H1 (cell line): ENCODE measurements at regions not wholly inside any gene's neighbourhood (a gene's known extent, or its start where the extent isn't known, plus 50 kb on each side); places are given as distances from the start of the nearest gene placed in this dataset.

Experiments
- CTCF ChIA-PET: fragments of 300-600 bp; sonication (Branson Sonifier 250); formaldehyde crosslinking; loops from one replicate; lab custom pipeline; 2021; ENCODE audit not compliant: partially characterized antibody; lab: Charles Lee
- POLR2A ChIA-PET: fragments of 300-600 bp; sonication (Branson Sonifier 250); formaldehyde crosslinking; loops from one replicate; lab custom pipeline; 2021; ENCODE audit warnings: inconsistent platforms; ENCODE audit not compliant: partially characterized antibody; lab: Charles Lee
- DNase-seq, 2 experiments: peaks; one replicate each; pipeline versions ENCODE4 v3.0.0 to v3.0.0-alpha.2; 2010 to 2022; ENCODE audit warnings: low spot score in 2 of 2, low read depth in 1 of 2, mixed read lengths in 1 of 2
- FAIRE-seq: peaks from 2 replicates; lab custom pipeline; 2011; peaks lifted over from hg19 to GRCh38; lab: Jason Lieb, UNC
- H2AFZ ChIP-seq: 2 replicates; pipeline ENCODE4 v1.8.1; 2012; ENCODE audit warnings: low read length, inconsistent platforms
- H2AK5ac ChIP-seq: 2 replicates; pipeline ENCODE4 v1.6.1; 2013; ENCODE audit warnings: low read depth, low read length
- H2BK120ac ChIP-seq: replicated peaks from 2 replicates; pipeline ENCODE3; 2013; ENCODE audit warnings: low read depth, low read length, inconsistent platforms
- H2BK12ac ChIP-seq: 2 replicates; pipeline ENCODE4 v1.6.1; 2013; ENCODE audit warnings: low read depth, low read length
- H2BK15ac ChIP-seq: 2 replicates; pipeline ENCODE4 v1.6.1; 2013; ENCODE audit warnings: low read length
- H2BK20ac ChIP-seq: 2 replicates; pipeline ENCODE4 v1.6.1; 2013; ENCODE audit warnings: low read length
- H2BK5ac ChIP-seq: 2 replicates; pipeline ENCODE4 v1.6.1; 2013; ENCODE audit warnings: low read depth, low read length
- H3K14ac ChIP-seq: 2 replicates; pipeline ENCODE4 v1.6.1; 2013; ENCODE audit warnings: inconsistent platforms; ENCODE audit not compliant: insufficient read length
- H3K18ac ChIP-seq: 2 replicates; pipeline ENCODE4 v1.6.1; 2013; ENCODE audit warnings: low read length; ENCODE audit errors: extremely low read depth
- H3K23ac ChIP-seq: 2 replicates; pipeline ENCODE4 v1.6.1; 2013; ENCODE audit warnings: inconsistent platforms; ENCODE audit not compliant: insufficient read length
- H3K23me2 ChIP-seq: 2 replicates; pipeline ENCODE4 v1.6.1; 2013; ENCODE audit warnings: low read depth, low read length
- H3K27ac ChIP-seq: 2 replicates; pipeline ENCODE4 v1.6.1; 2011; ENCODE audit warnings: low read depth, low read length, inconsistent platforms
- H3K27me3 ChIP-seq, 4 experiments: replicated peaks in 1 of 4; 1 replicate in 1 of 4; 2 replicates in 3 of 4; pipeline versions ENCODE4 v1.6.1 to v1.8.1; 2011 to 2013; ENCODE audit warnings: low read length in 3 of 4, mild to moderate bottlenecking in 3 of 4, inconsistent platforms in 2 of 4, mixed read lengths in 2 of 4, moderate library complexity in 1 of 4; ENCODE audit not compliant: control insufficient read depth in 3 of 4, insufficient read depth in 3 of 4; ENCODE audit errors: extremely low read depth in 1 of 4
- H3K36me3 ChIP-seq, 4 experiments: 2 replicates each; pipeline versions ENCODE4 v1.6.1 to v1.8.1; 2011 to 2013; ENCODE audit warnings: mild to moderate bottlenecking in 4 of 4, low read length in 3 of 4, moderate library complexity in 2 of 4, control low read depth in 1 of 4, inconsistent platforms in 1 of 4; ENCODE audit not compliant: insufficient read depth in 4 of 4, control insufficient read depth in 2 of 4
- H3K4ac ChIP-seq: replicated peaks from 2 replicates; pipeline ENCODE3; 2013; ENCODE audit warnings: low read length, low read depth, mixed read lengths, inconsistent platforms; ENCODE audit not compliant: insufficient read length
- H3K4me1 ChIP-seq, 4 experiments: replicated peaks in 1 of 4; 1 replicate in 1 of 4; 2 replicates in 3 of 4; pipeline versions ENCODE4 v1.6.1 to v1.8.1; 2011 to 2013; ENCODE audit warnings: low read length in 3 of 4, inconsistent platforms in 2 of 4, mixed read lengths in 1 of 4; ENCODE audit not compliant: insufficient read depth in 4 of 4, control insufficient read depth in 3 of 4
- H3K4me2 ChIP-seq, 2 experiments: 2 replicates each; pipeline versions ENCODE4 v1.6.1 to v1.8.1; 2011 to 2013; ENCODE audit warnings: low read depth in 2 of 2, low read length in 2 of 2, control low read depth in 1 of 2, inconsistent platforms in 1 of 2, mild to moderate bottlenecking in 1 of 2; ENCODE audit not compliant: insufficient read depth in 1 of 2
- H3K4me3 ChIP-seq, 4 experiments: fragments of 200-600, 300-600 bp in 1 of 4; sonication (generic), shearing (Covaris generic), sonication (Bioruptor Twin) in 1 of 4; 2 replicates each; pipeline versions ENCODE4 v1.5.1 to v1.8.1; 2011 to 2016; ENCODE audit warnings: low read length in 4 of 4, low read depth in 3 of 4, control low read depth in 2 of 4, inconsistent platforms in 2 of 4, mild to moderate bottlenecking in 2 of 4, mixed read lengths in 1 of 4, moderate library complexity in 1 of 4; ENCODE audit not compliant: insufficient read depth in 2 of 4; ENCODE audit errors: extremely low read depth in 1 of 4
- H3K56ac ChIP-seq: replicated peaks from 2 replicates; pipeline ENCODE3; 2013; ENCODE audit warnings: low read depth, mild to moderate bottlenecking, mixed read lengths, low read length, inconsistent platforms; ENCODE audit not compliant: insufficient read length
- H3K79me1 ChIP-seq: 2 replicates; pipeline ENCODE4 v1.6.1; 2013; ENCODE audit warnings: low read depth, low read length, control low read depth
- H3K79me2 ChIP-seq, 2 experiments: 2 replicates each; pipeline versions ENCODE4 v1.6.1 to v1.8.1; 2012 to 2013; ENCODE audit warnings: low read length in 2 of 2, mild to moderate bottlenecking in 2 of 2, inconsistent platforms in 1 of 2; ENCODE audit not compliant: insufficient read depth in 2 of 2, control insufficient read depth in 1 of 2
- H3K9ac ChIP-seq, 4 experiments: replicated peaks in 1 of 4; 1 replicate in 1 of 4; 2 replicates in 3 of 4; pipeline versions ENCODE4 v1.6.1 to v1.8.1; 2011 to 2013; ENCODE audit warnings: low read depth in 3 of 4, low read length in 3 of 4, control low read depth in 2 of 4, mild to moderate bottlenecking in 2 of 4, moderate library complexity in 2 of 4, inconsistent platforms in 1 of 4; ENCODE audit errors: extremely low read depth in 1 of 4
- H3K9me3 ChIP-seq, 2 experiments: 2 replicates each; pipeline versions ENCODE4 v1.6.1 to v1.8.1; 2012 to 2013; ENCODE audit warnings: mild to moderate bottlenecking in 2 of 2, moderate library complexity in 2 of 2, control low read depth in 1 of 2, inconsistent platforms in 1 of 2, low read depth in 1 of 2, low read length in 1 of 2, mixed read lengths in 1 of 2; ENCODE audit not compliant: insufficient read depth in 2 of 2
- H4K20me1 ChIP-seq, 2 experiments: replicated peaks in 1 of 2; 2 replicates each; pipeline versions ENCODE3 to v1.8.1; 2011 to 2013; ENCODE audit warnings: inconsistent platforms in 2 of 2, low read length in 2 of 2, mild to moderate bottlenecking in 1 of 2; ENCODE audit not compliant: insufficient read depth in 2 of 2, control insufficient read depth in 1 of 2
- H4K5ac ChIP-seq: 2 replicates; pipeline ENCODE4 v1.6.1; 2013; ENCODE audit warnings: low read length, low read depth, mixed read lengths, inconsistent platforms; ENCODE audit not compliant: insufficient read length
- H4K8ac ChIP-seq: 2 replicates; pipeline ENCODE4 v1.8.0; 2013; ENCODE audit warnings: mild to moderate bottlenecking, moderate library complexity, low read length, inconsistent platforms; ENCODE audit not compliant: insufficient read depth; ENCODE audit errors: extremely low read depth
- H4K91ac ChIP-seq: replicated peaks from 2 replicates; pipeline ENCODE3; 2013; ENCODE audit warnings: low read length, mixed read lengths, inconsistent platforms; ENCODE audit not compliant: insufficient read length
- ATF3 ChIP-seq: IDR thresholded peaks from 2 replicates; pipeline ENCODE4 v1.6.1; 2011; ENCODE audit warnings: low read depth, mild to moderate bottlenecking, low read length; ENCODE audit not compliant: insufficient read depth
- BCL11A ChIP-seq, 2 experiments: IDR thresholded peaks; one replicate each; pipeline ENCODE4 v1.6.1; 2011; ENCODE audit warnings: low read depth in 2 of 2, low read length in 2 of 2, mild to moderate bottlenecking in 2 of 2
- EP300 ChIP-seq, 2 experiments: IDR thresholded peaks; 1 replicate in 1 of 2; 2 replicates in 1 of 2; pipeline ENCODE4 v1.6.1; 2011 to 2012; ENCODE audit warnings: low read depth in 2 of 2, low read length in 2 of 2, mild to moderate bottlenecking in 2 of 2, borderline replicate concordance in 1 of 2, inconsistent platforms in 1 of 2, moderate library complexity in 1 of 2
- EZH2 ChIP-seq: fragments of 200-600 bp; sonication (generic); IDR thresholded peaks from 2 replicates; pipeline ENCODE4 v1.7.1; 2012; ENCODE audit warnings: low read depth, mild to moderate bottlenecking, moderate library complexity, low read length, inconsistent platforms; ENCODE audit not compliant: severe bottlenecking
- JUN ChIP-seq: IDR thresholded peaks from 2 replicates; pipeline ENCODE4 v1.6.1; 2011; ENCODE audit warnings: low read depth, mild to moderate bottlenecking, improper control_type of control experiment, low read length
- JUND ChIP-seq: IDR thresholded peaks from 2 replicates; pipeline ENCODE4 v1.6.1; 2011; ENCODE audit warnings: mild to moderate bottlenecking, improper control_type of control experiment, low read length
- KDM1A ChIP-seq: fragments of 200-600, 300-600 bp; sonication (generic); IDR thresholded peaks from 2 replicates; pipeline ENCODE4 v1.7.1; 2016; ENCODE audit warnings: mild to moderate bottlenecking, low read length, borderline replicate concordance
- KDM4A ChIP-seq: IDR thresholded peaks from one replicate; pipeline ENCODE4 v1.7.1; 2012; ENCODE audit warnings: low read depth, mild to moderate bottlenecking, moderate library complexity, low read length, inconsistent platforms; ENCODE audit not compliant: severe bottlenecking
- POLR2A ChIP-seq, 2 experiments: IDR thresholded peaks; 1 replicate in 1 of 2; 2 replicates in 1 of 2; pipeline ENCODE4 v1.6.1; 2011; ENCODE audit warnings: low read depth in 2 of 2, low read length in 2 of 2, mild to moderate bottlenecking in 2 of 2; ENCODE audit errors: control extremely low read depth in 1 of 2
- RAD21 ChIP-seq, 2 experiments: IDR thresholded peaks in 1 of 2; conservative IDR thresholded peaks in 1 of 2; 2 replicates each; pipeline ENCODE4 v1.6.1; 2011; ENCODE audit warnings: low read depth in 2 of 2, low read length in 2 of 2, improper control_type of control experiment in 1 of 2, inconsistent platforms in 1 of 2, mild to moderate bottlenecking in 1 of 2, moderate library complexity in 1 of 2
- SP2 ChIP-seq: IDR thresholded peaks from 2 replicates; pipeline ENCODE4 v1.6.1; 2012; ENCODE audit warnings: mild to moderate bottlenecking, low read length, inconsistent platforms
- TEAD4 ChIP-seq: IDR thresholded peaks from 2 replicates; pipeline ENCODE4 v1.6.1; 2012; ENCODE audit warnings: low read depth, low read length, inconsistent platforms, mixed read lengths
- USF2 ChIP-seq: IDR thresholded peaks from 2 replicates; pipeline ENCODE4 v1.6.1; 2011; ENCODE audit warnings: low read length, improper control_type of control experiment
- WGBS, 2 experiments: shearing (Covaris generic) in 1 of 2; methylation state at CpG; one replicate each; pipeline versions ENCODE4 v1.1.6 to v1.1.7; 2013 to 2015; ENCODE audit warnings: low lambda C conversion rate in 2 of 2, mixed read lengths in 2 of 2, inconsistent platforms in 1 of 2, low coverage in 1 of 2, missing lambda C conversion rate in 1 of 2; ENCODE audit not compliant: insufficient replicate concordance in 2 of 2, insufficient coverage in 1 of 2, insufficient read length in 1 of 2; ENCODE audit errors: extremely low coverage in 1 of 2, missing lambda C conversion rate in 1 of 2; 5-methylcytosine and 5-hydroxymethylcytosine counted together

GRCh38 chrY:19573646-19574045 lies 170.9 kb downstream of the KDM5D start:
- no peak overlapping the region for H4K5ac ChIP-seq
- H2BK15ac ChIP-seq, result no peak overlapping the region
- H3K9ac ChIP-seq, result no peak overlapping the region
- H3K23me2 ChIP-seq, result no peaks in the 10 kb centered on the region
- no peak for DNase-seq
- no peak overlapping the region for H3K56ac ChIP-seq
- FAIRE-seq, result no peak
- no peak overlapping the region for H4K91ac ChIP-seq
- no peak overlapping the region for H3K18ac ChIP-seq
- no peak overlapping the region for H2AK5ac ChIP-seq
- no peaks in the 10 kb centered on the region for H3K27me3 ChIP-seq
- H2BK5ac ChIP-seq, result no peak overlapping the region
- peaks cover 3 to 96% of the 10 kb centered on the region in 2 experiments; a peak in 3 of 4 replicates for H3K79me2 ChIP-seq
- no peak overlapping the region for H3K27ac ChIP-seq
- H3K36me3 ChIP-seq, result no peaks in the 10 kb centered on the region
- no peak overlapping the region for H3K14ac ChIP-seq
- H3K4me2 ChIP-seq, result no peak overlapping the region
- no peak overlapping the region for H2BK20ac ChIP-seq
- no peak overlapping the region for H4K8ac ChIP-seq
- H2BK120ac ChIP-seq, result no peak overlapping the region
- H3K23ac ChIP-seq, result no peak overlapping the region
- H3K4ac ChIP-seq, result no peak overlapping the region
- ChIA-PET CTCF (no interaction called here), POLR2A (no interaction called here)
- no peaks in the 10 kb centered on the region; a peak in 1 of 7 replicates for H3K4me1 ChIP-seq
- H2BK12ac ChIP-seq, result no peak overlapping the region
- H2AFZ ChIP-seq, result no peak overlapping the region
- no peak overlapping the region for H3K4me3 ChIP-seq
- no peaks in the 10 kb centered on the region for H3K79me1 ChIP-seq
- H3K9me3 ChIP-seq, result no peaks in the 10 kb centered on the region
- WGBS, 2 experiments, result 91% methylated on average over 2 of the region's 2 CpGs; no CpG with 5 or more reads in 1 of the 2 experiments
- peaks cover 0 to 3% of the 10 kb centered on the region in 2 experiments for H4K20me1 ChIP-seq
- TF ChIP-seq JUN (no peak), KDM1A (no peak), EZH2 (no peak), RAD21 (IDR thresholded peaks at IDR 0.05 in 1 of 2, conservative IDR thresholded peaks at IDR 0.05 in 1 of 2; ENCODE audit: low read depth in 2 of 2, low read length in 2 of 2) (no peak), JUND (no peak), BCL11A (IDR thresholded peaks at IDR 0.05; ENCODE audit: low read depth in 2 of 2, low read length in 2 of 2) (no peak), USF2 (no peak), KDM4A (no peak), SP2 (no peak), POLR2A (IDR thresholded peaks at IDR 0.05; ENCODE audit: control extremely low read depth in 1 of 2, low read depth in 2 of 2, low read length in 2 of 2) (no peak), ATF3 (no peak), EP300 (IDR thresholded peaks at IDR 0.05; ENCODE audit: borderline replicate concordance in 1 of 2, low read depth in 2 of 2, low read length in 2 of 2) (no peak), TEAD4 (no peak)
